WTC11 (cell line): ENCODE measurements at regions not wholly inside any gene's neighbourhood (a gene's known extent, or its start where the extent isn't known, plus 50 kb on each side); places are given as distances from the start of the nearest gene placed in this dataset.

Source experiments
- ATAC-seq: fragments of 200-7000 bp; cut with Tn5 transposase; 2 replicates; pipeline ENCODE4 v1.10.0; 2021; ENCODE audit warnings: mild to moderate bottlenecking, moderate library complexity
- CTCF ChIA-PET: fragments of 300-600 bp; sonication (Branson Sonifier 250); formaldehyde crosslinking; loops from one replicate; lab custom pipeline; 2021; ENCODE audit warnings: antibody characterized with exemption; lab: Charles Lee
- POLR2A ChIA-PET: fragments of 350-600 bp; sonication (Branson Sonifier 250); formaldehyde crosslinking; loops from one replicate; lab custom pipeline; 2021; ENCODE audit warnings: antibody characterized with exemption; lab: Charles Lee
- DNase-seq: peaks from one replicate; pipeline ENCODE4 v3.0.0; 2021; ENCODE audit warnings: low spot score
- H3K27ac Mint-ChIP-seq: 2 replicates; pipeline ENCODE4 v1.8.0; 2021; ENCODE audit warnings: mixed read lengths
- H3K27me3 Mint-ChIP-seq: 2 replicates; pipeline ENCODE4 v1.8.0; 2021; ENCODE audit warnings: low read depth, mild to moderate bottlenecking, moderate library complexity, mixed read lengths
- H3K36me3 Mint-ChIP-seq: 2 replicates; pipeline ENCODE4 v1.8.0; 2021; ENCODE audit warnings: mixed read lengths
- H3K4me1 Mint-ChIP-seq: 2 replicates; pipeline ENCODE4 v1.8.0; 2022; ENCODE audit warnings: mixed read lengths
- H3K4me3 Mint-ChIP-seq: 2 replicates; pipeline ENCODE4 v1.8.0; 2021; ENCODE audit warnings: mild to moderate bottlenecking, moderate library complexity, mixed read lengths
- H3K9me3 Mint-ChIP-seq: 2 replicates; pipeline ENCODE4 v1.8.0; 2021; ENCODE audit warnings: mixed read lengths
- AFF4 ChIP-seq: sonication (generic); formaldehyde crosslinking; IDR thresholded peaks from 2 replicates; pipeline ENCODE4 v1.8.1; 2023; ENCODE audit warnings: mild to moderate bottlenecking, missing genetic modification reagents, borderline replicate concordance
- ATF2 ChIP-seq: sonication (generic); formaldehyde crosslinking; IDR thresholded peaks from 2 replicates; pipeline ENCODE4 v1.8.1; 2022; ENCODE audit warnings: low read depth, missing genetic modification reagents, borderline replicate concordance
- GRHL2 ChIP-seq: fragments of 250-450 bp; sonication (Bioruptor Pico); IDR thresholded peaks from 2 replicates; pipeline ENCODE4 v1.8.0; 2022; ENCODE audit warnings: mild to moderate bottlenecking, moderate library complexity; ENCODE audit not compliant: insufficient replicate concordance, severe bottlenecking
- HMGA2 ChIP-seq: fragments of 250-450 bp; sonication (Bioruptor Pico); IDR thresholded peaks from 2 replicates; pipeline ENCODE4 v1.4.0; 2021; ENCODE audit warnings: mild to moderate bottlenecking, moderate library complexity
- IRF2 ChIP-seq: sonication (generic); formaldehyde crosslinking; IDR thresholded peaks from 2 replicates; pipeline ENCODE4 v1.8.0; 2022; ENCODE audit warnings: low read depth, missing genetic modification reagents, borderline replicate concordance
- JUN ChIP-seq: sonication (generic); formaldehyde crosslinking; IDR thresholded peaks from 2 replicates; pipeline ENCODE4 v1.8.0; 2023; ENCODE audit warnings: mild to moderate bottlenecking, missing genetic modification reagents
- NFATC4 ChIP-seq: fragments of 250-450 bp; sonication (Bioruptor Pico); IDR thresholded peaks from 2 replicates; pipeline ENCODE4 v1.9.0; 2021; ENCODE audit warnings: mild to moderate bottlenecking
- NFE2L1 ChIP-seq: sonication (generic); formaldehyde crosslinking; IDR thresholded peaks from 2 replicates; pipeline ENCODE4 v1.8.1; 2023; ENCODE audit warnings: missing genetic modification reagents
- NR2C2 ChIP-seq: sonication (generic); formaldehyde crosslinking; IDR thresholded peaks from 2 replicates; pipeline ENCODE4 v1.8.0; 2022; ENCODE audit warnings: mild to moderate bottlenecking, missing genetic modification reagents
- PRRX2 ChIP-seq: fragments of 250-450 bp; sonication (Bioruptor Pico); IDR thresholded peaks from 2 replicates; pipeline ENCODE4 v1.8.0; 2021; ENCODE audit warnings: mild to moderate bottlenecking
- SP1 ChIP-seq: sonication (generic); formaldehyde crosslinking; conservative IDR thresholded peaks from 2 replicates; pipeline ENCODE4 v1.8.1; 2022; ENCODE audit warnings: missing genetic modification reagents
- TCF7 ChIP-seq: sonication (generic); formaldehyde crosslinking; IDR thresholded peaks from 2 replicates; pipeline ENCODE4 v1.8.0; 2022; ENCODE audit warnings: mild to moderate bottlenecking, low read depth, missing genetic modification reagents, moderate library complexity
- TEAD4 ChIP-seq: sonication (generic); formaldehyde crosslinking; IDR thresholded peaks from 2 replicates; pipeline ENCODE4 v1.8.0; 2022; ENCODE audit warnings: mild to moderate bottlenecking, missing genetic modification reagents
- ZNF138 ChIP-seq: sonication (generic); formaldehyde crosslinking; conservative IDR thresholded peaks from 2 replicates; pipeline ENCODE4 v1.8.1; 2022; ENCODE audit warnings: mild to moderate bottlenecking, moderate library complexity, missing genetic modification reagents
- ZNF232 ChIP-seq: sonication (generic); formaldehyde crosslinking; IDR thresholded peaks from 2 replicates; pipeline ENCODE4 v1.8.0; 2022; ENCODE audit warnings: mild to moderate bottlenecking, missing genetic modification reagents
- ZNF423 ChIP-seq: fragments of 250-450 bp; sonication (Bioruptor Pico); IDR thresholded peaks from 2 replicates; pipeline ENCODE4 v2.1.2; 2022; ENCODE audit warnings: mild to moderate bottlenecking, moderate library complexity
- ZNF512 ChIP-seq: sonication (generic); formaldehyde crosslinking; IDR thresholded peaks from 2 replicates; pipeline ENCODE4 v1.8.1; 2022; ENCODE audit warnings: missing genetic modification reagents, borderline replicate concordance
- ZSCAN18 ChIP-seq: fragments of 250-450 bp; sonication (Bioruptor Pico); IDR thresholded peaks from 2 replicates; pipeline ENCODE4 v2.1.2; 2022; ENCODE audit warnings: mild to moderate bottlenecking, moderate library complexity
- TF ChIP-seq, protein P1 (sequence below): fragments of 250-450 bp; sonication (Bioruptor Pico); IDR thresholded peaks from 2 replicates; pipeline ENCODE4 v1.9.0; 2021; ENCODE audit warnings: moderate library complexity, mild to moderate bottlenecking, inconsistent platforms, borderline replicate concordance
- TF ChIP-seq, protein P2 (sequence below): sonication (generic); formaldehyde crosslinking; IDR thresholded peaks from 2 replicates; pipeline ENCODE4 v1.8.0; 2022; ENCODE audit warnings: mild to moderate bottlenecking, missing genetic modification reagents

- TF ChIP-seq ATF2 (no peak), JUN (no peak), SP1 (no peak), ZNF138 (CRISPR knock-in tag) (no peak), NFE2L1 (CRISPR knock-in tag) (no peak), NFATC4 (CRISPR knock-in tag) (no peak), ZNF423 (no peak), IRF2 (CRISPR knock-in tag) (no peak)
- TF ChIP-seq, protein P1, sequence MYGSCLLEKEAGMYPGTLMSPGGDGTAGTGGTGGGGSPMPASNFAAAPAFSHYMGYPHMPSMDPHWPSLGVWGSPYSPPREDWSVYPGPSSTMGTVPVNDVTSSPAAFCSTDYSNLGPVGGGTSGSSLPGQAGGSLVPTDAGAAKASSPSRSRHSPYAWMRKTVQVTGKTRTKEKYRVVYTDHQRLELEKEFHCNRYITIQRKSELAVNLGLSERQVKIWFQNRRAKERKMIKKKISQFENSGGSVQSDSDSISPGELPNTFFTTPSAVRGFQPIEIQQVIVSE: no peak
- TF ChIP-seq, all 79 proteins: peak for 0
Measured at GRCh38 chr5:28748446-28748845, 1710.1 kb upstream of the CDH9 start (continued).

DNA sequence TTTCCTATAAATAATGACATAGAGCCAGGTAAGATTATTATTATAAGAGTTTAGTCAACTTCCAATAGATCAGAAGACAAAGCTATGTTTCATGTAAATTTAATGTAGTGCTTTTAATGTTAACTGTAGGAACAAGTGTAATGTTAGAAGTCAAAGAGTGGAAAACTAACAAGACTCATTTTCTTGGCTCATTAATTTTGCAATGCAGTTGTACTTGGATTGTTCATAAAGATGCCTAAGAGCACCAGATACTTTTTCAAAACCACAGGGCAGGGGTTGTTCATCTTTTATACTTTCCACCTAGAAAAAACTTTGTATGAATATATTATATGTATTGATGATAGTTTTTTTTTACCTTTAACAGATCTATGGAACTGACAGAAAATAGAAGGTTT lies 1705.3 kb upstream of the CDH9 start:
- DNase-seq (no peak), ATAC-seq (no peak)
- POLR2A ChIA-PET: no interaction called here
- Mint-ChIP-seq H3K9me3 (peaks cover 9% of the 10 kb centered on the region), H3K4me1 (no peaks in the 10 kb centered on the region), H3K27me3 (no peaks in the 10 kb centered on the region), H3K36me3 (peaks cover 3% of the 10 kb centered on the region; the same call in 1 of the 2 replicates), H3K27ac (no peak overlapping the region), H3K4me3 (no peak overlapping the region)
- CTCF ChIA-PET: no interaction called here
- TF ChIP-seq IRF2 (CRISPR knock-in tag) (no peak), ZNF423 (no peak), NR2C2 (CRISPR knock-in tag) (no peak), ZNF232 (CRISPR knock-in tag) (no peak), GRHL2 (CRISPR knock-in tag) (no peak), PRRX2 (no peak), TCF7 (CRISPR knock-in tag) (no peak), TEAD4 (CRISPR knock-in tag) (no peak)
- TF ChIP-seq, protein P1: no peak
- TF ChIP-seq, protein P2, sequence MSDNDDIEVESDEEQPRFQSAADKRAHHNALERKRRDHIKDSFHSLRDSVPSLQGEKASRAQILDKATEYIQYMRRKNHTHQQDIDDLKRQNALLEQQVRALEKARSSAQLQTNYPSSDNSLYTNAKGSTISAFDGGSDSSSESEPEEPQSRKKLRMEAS (CRISPR knock-in tag): no peak

- Mint-ChIP-seq H3K9me3 (peaks cover 6% of the 10 kb centered on the region), H3K27ac (no peak overlapping the region), H3K27me3 (no peaks in the 10 kb centered on the region), H3K4me3 (no peak overlapping the region), H3K4me1 (no peaks in the 10 kb centered on the region), H3K36me3 (peaks cover under 1% of the 10 kb centered on the region; the same call in 1 of the 2 replicates)
- ChIA-PET POLR2A (no interaction called here), CTCF (interaction anchor here (1.3 kb wide), 1 partner anchor 9 kb away, joined by 3 read pairs; no protein-coding TSS in a partner anchor)
- no peak for DNase-seq
- TF ChIP-seq HMGA2 (no peak), AFF4 (CRISPR knock-in tag) (no peak), TCF7 (CRISPR knock-in tag) (no peak), ZNF512 (no peak), ZSCAN18 (CRISPR knock-in tag) (no peak)
- no peak for ATAC-seq
Measured at GRCh38 chr5:28743025-28743715, 1704.8 kb upstream of the CDH9 start.
